LNCaP clone FGC (cell line): ENCODE measurements at regions not wholly inside any gene's neighbourhood (a gene's known extent, or its start where the extent isn't known, plus 50 kb on each side); places are given as distances from the start of the nearest gene placed in this dataset.
A peak's percentile ranks its signal among the peaks of the same experiment; 100 is the strongest.
"Not testable (repeated sequence)": the region's sequence is repeated elsewhere in the genome, so short reads cannot be mapped to it uniquely, and the experiment has no call there.

Experiments
- DNase-seq: peaks from one replicate; pipeline ENCODE4 v3.0.0-alpha.2; 2011; ENCODE audit warnings: low read depth
- H3K4me3 ChIP-seq: 2 replicates; pipeline ENCODE4 v1.5.1; 2011; ENCODE audit warnings: mild to moderate bottlenecking, low read depth, low read length, control low read depth
- CTCF ChIP-seq: IDR thresholded peaks from 2 replicates; pipeline ENCODE4 v1.5.1; 2012; ENCODE audit warnings: mild to moderate bottlenecking; ENCODE audit not compliant: control insufficient read depth, insufficient read depth; ENCODE audit errors: extremely low read depth

GRCh38 chr13:91045351-91046034 lies 302.0 kb upstream of the MIR17HG start:
- peak; percentile 41 for DNase-seq
- peak; percentile 61 for TF ChIP-seq CTCF
- H3K4me3 ChIP-seq = no peak overlapping the region

- TF ChIP-seq CTCF = peak; percentile 36
- H3K4me3 ChIP-seq = no peak overlapping the region
- no peak for DNase-seq
Observed at GRCh38 chr13:91046715-91047327, 300.7 kb upstream of the MIR17HG start.

GRCh38 chr13:91050970-91051369 lies 296.5 kb upstream of the MIR17HG start:
- DNase-seq = no peak
- TF ChIP-seq CTCF = no peak
- no peak overlapping the region for H3K4me3 ChIP-seq

GRCh38 chr13:91052876-91053275 lies 294.6 kb upstream of the MIR17HG start:
- DNase-seq = no peak

GRCh38 chr13:91053318-91054065 lies 294.0 kb upstream of the MIR17HG start:
- TF ChIP-seq CTCF = no peak

More at GRCh38 chr13:91052876-91053275, 294.6 kb upstream of the MIR17HG start:
- TF ChIP-seq CTCF = no peak
- no peak overlapping the region for H3K4me3 ChIP-seq

GRCh38 chr13:91054902-91055301 lies 292.6 kb upstream of the MIR17HG start:
- no peak for DNase-seq
- no peak overlapping the region for H3K4me3 ChIP-seq
- TF ChIP-seq CTCF = no peak

More at GRCh38 chr13:91053318-91054065, 294.0 kb upstream of the MIR17HG start:
- DNase-seq = no peak
- no peak overlapping the region for H3K4me3 ChIP-seq

GRCh38 chr13:91056746-91057145 lies 290.7 kb upstream of the MIR17HG start:
- no peak for TF ChIP-seq CTCF
- DNase-seq = no peak
- H3K4me3 ChIP-seq = no peak overlapping the region

- not testable (repeated sequence) for DNase-seq, H3K4me3 ChIP-seq
Observed at GRCh38 chr13:91057507-91057906, 290.0 kb upstream of the MIR17HG start.
